ENCODE measurements at regions not wholly inside any gene's neighbourhood (a gene's known extent, or its start where the extent isn't known, plus 50 kb on each side); places are given as distances from the start of the nearest gene placed in this dataset.

GRCh38 chr1:157291083-157291482 is 152.9 kb upstream of the ETV3 start:
- TF ChIP-seq RAD21 (IDR thresholded peaks at IDR 0.05; ENCODE audit: low read depth) (no peak), YY1 (IDR thresholded peaks at IDR 0.05; ENCODE audit: extremely low read depth, insufficient replicate concordance, low read depth, low read length) (no peak), CTCF (IDR thresholded peaks at IDR 0.05 in 2 of 3, conservative IDR thresholded peaks at IDR 0.05 in 1 of 3; ENCODE audit: borderline replicate concordance in 1 of 3, insufficient read depth in 1 of 3, low read depth in 2 of 3, low read length in 2 of 3) (no peak), SIN3A (IDR thresholded peaks at IDR 0.05; ENCODE audit: low read depth) (no peak)
